Transverse colon (tissue), 3 donors: ENCODE measurements at regions not wholly inside any gene's neighbourhood (a gene's known extent, or its start where the extent isn't known, plus 50 kb on each side); places are given as distances from the start of the nearest gene placed in this dataset.

ENCODE experiments used
- EP300 ChIP-seq: sonication (generic); formaldehyde crosslinking; IDR thresholded peaks from one replicate; pipeline ENCODE4 v1.6.1; 2017; ENCODE audit warnings: antibody characterized with exemption, low read depth
- POLR2A ChIP-seq: fragments of 450-650 bp; IDR thresholded peaks from one replicate; pipeline ENCODE4 v1.6.1; 2016; ENCODE audit warnings: antibody characterized with exemption, mild to moderate bottlenecking, moderate library complexity
- TF ChIP-seq, protein P1 (sequence below), 5 experiments: fragments of 200-600 bp in 3 of 5; fragments of 450-650 bp in 2 of 5; sonication (generic) in 3 of 5; IDR thresholded peaks; 1 replicate in 2 of 5; 2 replicates in 3 of 5; pipeline ENCODE4 v1.5.1; 2016 to 2017; ENCODE audit warnings: antibody characterized with exemption in 5 of 5, inconsistent platforms in 3 of 5, mild to moderate bottlenecking in 2 of 5, moderate library complexity in 1 of 5

- TF ChIP-seq, protein P1, sequence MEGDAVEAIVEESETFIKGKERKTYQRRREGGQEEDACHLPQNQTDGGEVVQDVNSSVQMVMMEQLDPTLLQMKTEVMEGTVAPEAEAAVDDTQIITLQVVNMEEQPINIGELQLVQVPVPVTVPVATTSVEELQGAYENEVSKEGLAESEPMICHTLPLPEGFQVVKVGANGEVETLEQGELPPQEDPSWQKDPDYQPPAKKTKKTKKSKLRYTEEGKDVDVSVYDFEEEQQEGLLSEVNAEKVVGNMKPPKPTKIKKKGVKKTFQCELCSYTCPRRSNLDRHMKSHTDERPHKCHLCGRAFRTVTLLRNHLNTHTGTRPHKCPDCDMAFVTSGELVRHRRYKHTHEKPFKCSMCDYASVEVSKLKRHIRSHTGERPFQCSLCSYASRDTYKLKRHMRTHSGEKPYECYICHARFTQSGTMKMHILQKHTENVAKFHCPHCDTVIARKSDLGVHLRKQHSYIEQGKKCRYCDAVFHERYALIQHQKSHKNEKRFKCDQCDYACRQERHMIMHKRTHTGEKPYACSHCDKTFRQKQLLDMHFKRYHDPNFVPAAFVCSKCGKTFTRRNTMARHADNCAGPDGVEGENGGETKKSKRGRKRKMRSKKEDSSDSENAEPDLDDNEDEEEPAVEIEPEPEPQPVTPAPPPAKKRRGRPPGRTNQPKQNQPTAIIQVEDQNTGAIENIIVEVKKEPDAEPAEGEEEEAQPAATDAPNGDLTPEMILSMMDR (IDR thresholded peaks at IDR 0.05), result no peak
- TF ChIP-seq POLR2A (no peak), EP300 (no peak)
Observed at GRCh38 chr13:64793592-64793991, 2436.5 kb downstream of the PCDH9 start.
